ENCODE measurements at regions not wholly inside any gene's neighbourhood (a gene's known extent, or its start where the extent isn't known, plus 50 kb on each side); places are given as distances from the start of the nearest gene placed in this dataset.

GRCh38 chr1:168435439-168435838 is 108.4 kb downstream of the XCL2 start:
- Histone ChIP-seq H3K27ac (no peak overlapping the region), H3K9me3 (no peaks in the 10 kb centered on the region), H3K4me3 (no peak overlapping the region), H3K36me3 (no peaks in the 10 kb centered on the region), H3K4me1 (ENCODE audit: control insufficient read depth in 1 of 2, low read depth in 2 of 2) (peaks cover 0 to 6% of the 10 kb centered on the region in 2 donors), H3K27me3 (replicated peaks; ENCODE audit: insufficient read depth) (no peaks in the 10 kb centered on the region)
- ATAC-seq (ENCODE audit: insufficient number of reproducible peaks, low FRiP score, low read depth) (no peak), DNase-seq (ENCODE audit: low spot score) (no peak)
- TF ChIP-seq CTCF (IDR thresholded peaks at IDR 0.05) = no peak

- Histone ChIP-seq H3K36me3 (no peaks in the 10 kb centered on the region), H3K27me3 (replicated peaks; ENCODE audit: insufficient read depth) (no peaks in the 10 kb centered on the region)
- ATAC-seq (ENCODE audit: insufficient number of reproducible peaks, low FRiP score, low read depth) = no peak
These were observed 110.6 kb downstream of the XCL2 start for GRCh38 chr1:168433238-168433637.

GRCh38 chr1:168431882-168432281 is 111.9 kb downstream of the XCL2 start:
- TF ChIP-seq CTCF (IDR thresholded peaks at IDR 0.05) = no peak
- Histone ChIP-seq H3K4me1 (ENCODE audit: control insufficient read depth in 1 of 2, low read depth in 2 of 2) (peaks cover 17 to 41% of the 10 kb centered on the region in 2 donors), H3K27ac (no peak overlapping the region), H3K9me3 (no peaks in the 10 kb centered on the region), H3K36me3 (no peaks in the 10 kb centered on the region), H3K4me3 (no peak overlapping the region), H3K27me3 (replicated peaks; ENCODE audit: insufficient read depth) (no peaks in the 10 kb centered on the region)
- no peak for ATAC-seq (ENCODE audit: insufficient number of reproducible peaks, low FRiP score, low read depth)
- DNase-seq (ENCODE audit: low spot score) = no peak

More at GRCh38 chr1:168433238-168433637, 110.6 kb downstream of the XCL2 start:
- no peak for TF ChIP-seq CTCF (IDR thresholded peaks at IDR 0.05)
- Histone ChIP-seq H3K27ac (no peak overlapping the region), H3K4me1 (ENCODE audit: control insufficient read depth in 1 of 2, low read depth in 2 of 2) (peaks cover 5 to 28% of the 10 kb centered on the region in 2 donors), H3K9me3 (no peaks in the 10 kb centered on the region), H3K4me3 (no peak overlapping the region)
- DNase-seq (ENCODE audit: low spot score) = no peak

- no peak overlapping the region for H3K27ac ChIP-seq
- DNase-seq (ENCODE audit: low spot score) = no peak
- no peak for TF ChIP-seq CTCF (IDR thresholded peaks at IDR 0.05)
- H3K36me3 ChIP-seq = no peaks in the 10 kb centered on the region
- H3K27me3 ChIP-seq (replicated peaks; ENCODE audit: insufficient read depth) = no peaks in the 10 kb centered on the region
- ATAC-seq (ENCODE audit: insufficient number of reproducible peaks, low FRiP score, low read depth) = no peak
- H3K4me3 ChIP-seq = no peak overlapping the region
- H3K4me1 ChIP-seq (ENCODE audit: control insufficient read depth in 1 of 2, low read depth in 2 of 2) = peaks cover 21 to 47% of the 10 kb centered on the region in 2 donors
- no peaks in the 10 kb centered on the region for H3K9me3 ChIP-seq
These were observed 113.5 kb downstream of the XCL2 start for GRCh38 chr1:168430321-168430720.

GRCh38 chr1:168428063-168428731 is 115.6 kb downstream of the XCL2 start:
- Histone ChIP-seq H3K36me3 (no peaks in the 10 kb centered on the region), H3K27ac (peak overlapping the region; percentile 43 to 56), H3K27me3 (replicated peaks; ENCODE audit: insufficient read depth) (no peaks in the 10 kb centered on the region), H3K4me1 (ENCODE audit: control insufficient read depth in 1 of 2, low read depth in 2 of 2) (peaks cover 21 to 47% of the 10 kb centered on the region in 2 donors), H3K9me3 (no peaks in the 10 kb centered on the region), H3K4me3 (no peak overlapping the region)
- DNase-seq (ENCODE audit: low spot score) (no peak), ATAC-seq (ENCODE audit: insufficient number of reproducible peaks, low FRiP score, low read depth) (peak; percentile 47)
- no peak for TF ChIP-seq CTCF (IDR thresholded peaks at IDR 0.05)
